Right lobe of liver (tissue), 4 donors: ENCODE measurements at regions not wholly inside any gene's neighbourhood (a gene's known extent, or its start where the extent isn't known, plus 50 kb on each side); places are given as distances from the start of the nearest gene placed in this dataset.

Experiments
- CTCF ChIP-seq, 4 donors: fragments of 200-600 bp in 3 of 4; fragments of 450-650 bp in 1 of 4; IDR thresholded peaks; one replicate each; pipeline versions ENCODE4 v1.5.1 to v1.8.0; 2016 to 2022; ENCODE audit warnings: antibody characterized with exemption in 4 of 4, mild to moderate bottlenecking in 2 of 4
- POLR2A ChIP-seq: fragments of 450-650 bp; IDR thresholded peaks from one replicate; pipeline ENCODE4 v1.6.1; 2017; ENCODE audit warnings: antibody characterized with exemption, mild to moderate bottlenecking
- donor health status: DM: no; HTN: no; CAD: no.
- donor health status: DM: no; HTN: no; CAD: no.
- donor health status: DM: no; HTN: yes; CAD: no.

DNA sequence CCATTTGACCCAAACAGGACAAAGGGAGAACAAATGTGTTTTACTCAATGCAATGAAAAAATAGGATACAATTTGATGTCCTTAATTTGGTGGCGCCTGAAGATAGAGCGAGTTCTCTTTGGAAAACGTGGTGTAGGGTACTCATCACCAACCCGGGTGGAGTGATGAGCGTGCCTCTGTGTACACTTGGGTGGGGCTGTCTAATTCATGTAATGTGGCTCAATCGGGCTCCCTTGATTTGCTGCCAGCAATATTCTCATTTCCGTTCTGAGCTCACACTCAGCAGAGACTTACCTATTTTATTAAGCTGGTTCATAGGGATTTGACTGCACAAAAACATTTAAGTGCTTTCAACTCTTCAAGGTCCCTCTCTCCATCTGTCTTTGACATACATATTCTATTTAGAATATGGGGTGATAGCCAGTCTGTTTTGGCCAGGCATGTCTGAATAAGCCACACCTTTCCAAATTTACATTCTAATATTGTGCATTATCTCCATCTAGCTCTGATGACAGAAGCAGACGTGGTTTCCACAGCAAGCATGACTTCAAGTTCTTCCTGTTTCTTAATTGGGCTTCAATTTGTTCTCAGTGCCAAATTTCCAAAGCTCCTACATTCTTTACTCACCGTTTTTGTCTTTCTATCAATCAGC lies 162.5 kb downstream of the IRX2 start:
- TF ChIP-seq CTCF (IDR thresholded peaks at IDR 0.05): no peak
- TF ChIP-seq POLR2A: no peak
